ENCODE measurements at regions not wholly inside any gene's neighbourhood (a gene's known extent, or its start where the extent isn't known, plus 50 kb on each side); places are given as distances from the start of the nearest gene placed in this dataset.

DNA sequence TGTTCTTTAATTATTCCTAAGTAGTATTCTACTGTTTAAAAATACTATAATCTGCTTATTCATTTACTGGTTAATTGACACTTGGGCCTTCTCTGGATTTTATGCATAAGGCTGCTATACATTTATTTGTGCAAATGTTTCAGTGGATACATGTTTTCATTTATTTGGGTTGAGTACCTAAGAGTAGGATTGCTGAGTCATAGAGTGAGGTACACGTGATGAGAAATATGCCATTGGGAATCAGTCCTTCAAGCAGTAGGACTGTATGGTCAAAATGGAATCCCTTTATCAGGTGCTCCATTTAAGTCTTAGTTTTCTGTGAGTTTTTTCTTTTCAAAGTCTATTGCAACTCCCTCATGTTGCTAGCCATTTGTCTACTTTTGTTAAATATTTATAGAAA lies 275.2 kb upstream of the SORL1-AS1 start:
- no peak for TF ChIP-seq POLR2A (IDR thresholded peaks at IDR 0.05)
- no peak for TF ChIP-seq POLR2AphosphoS5 (IDR thresholded peaks at IDR 0.05)
- TF ChIP-seq, protein P1, sequence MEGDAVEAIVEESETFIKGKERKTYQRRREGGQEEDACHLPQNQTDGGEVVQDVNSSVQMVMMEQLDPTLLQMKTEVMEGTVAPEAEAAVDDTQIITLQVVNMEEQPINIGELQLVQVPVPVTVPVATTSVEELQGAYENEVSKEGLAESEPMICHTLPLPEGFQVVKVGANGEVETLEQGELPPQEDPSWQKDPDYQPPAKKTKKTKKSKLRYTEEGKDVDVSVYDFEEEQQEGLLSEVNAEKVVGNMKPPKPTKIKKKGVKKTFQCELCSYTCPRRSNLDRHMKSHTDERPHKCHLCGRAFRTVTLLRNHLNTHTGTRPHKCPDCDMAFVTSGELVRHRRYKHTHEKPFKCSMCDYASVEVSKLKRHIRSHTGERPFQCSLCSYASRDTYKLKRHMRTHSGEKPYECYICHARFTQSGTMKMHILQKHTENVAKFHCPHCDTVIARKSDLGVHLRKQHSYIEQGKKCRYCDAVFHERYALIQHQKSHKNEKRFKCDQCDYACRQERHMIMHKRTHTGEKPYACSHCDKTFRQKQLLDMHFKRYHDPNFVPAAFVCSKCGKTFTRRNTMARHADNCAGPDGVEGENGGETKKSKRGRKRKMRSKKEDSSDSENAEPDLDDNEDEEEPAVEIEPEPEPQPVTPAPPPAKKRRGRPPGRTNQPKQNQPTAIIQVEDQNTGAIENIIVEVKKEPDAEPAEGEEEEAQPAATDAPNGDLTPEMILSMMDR (IDR thresholded peaks at IDR 0.05), result no peak

Data from transverse colon (tissue), 4 donors.